HG03457 (cell line): ENCODE measurements at regions not wholly inside any gene's neighbourhood (a gene's known extent, or its start where the extent isn't known, plus 50 kb on each side); places are given as distances from the start of the nearest gene placed in this dataset.
"Not testable (repeated sequence)": the region's sequence is repeated elsewhere in the genome, so short reads cannot be mapped to it uniquely, and the experiment has no call there.

ENCODE experiments used
- ATAC-seq: cut with Tn5 transposase; IDR thresholded peaks from one replicate; pipeline ENCODE4 v1.9.1; 2021; ENCODE audit warnings: moderate number of reproducible peaks; ENCODE audit not compliant: unreplicated experiment

GRCh38 chr2:234409590-234409989 is 87.3 kb downstream of the ARL4C start:
- ATAC-seq, result no peak

- no peak for ATAC-seq
These were observed 90.8 kb downstream of the ARL4C start for GRCh38 chr2:234406085-234406484.

DNA sequence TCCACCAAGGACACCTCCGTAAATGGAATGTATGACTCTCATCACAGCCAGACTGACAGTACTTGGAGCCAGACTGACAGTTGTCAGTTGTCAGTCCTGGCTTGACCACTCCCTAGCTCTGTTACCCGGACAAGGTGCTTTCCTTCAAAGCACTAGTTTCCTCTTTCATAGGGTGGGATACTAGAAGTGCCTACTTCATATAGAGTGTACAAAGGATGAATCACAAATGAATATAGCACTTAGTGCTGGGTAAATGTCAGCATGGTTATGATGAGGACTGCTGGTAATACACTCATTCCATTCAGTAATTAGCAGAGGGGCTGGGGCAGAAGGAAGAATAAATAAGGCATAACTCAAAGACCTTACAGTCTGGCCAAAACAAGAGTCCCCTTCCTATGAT is 91.4 kb downstream of the ARL4C start:
- ATAC-seq, result no peak

DNA sequence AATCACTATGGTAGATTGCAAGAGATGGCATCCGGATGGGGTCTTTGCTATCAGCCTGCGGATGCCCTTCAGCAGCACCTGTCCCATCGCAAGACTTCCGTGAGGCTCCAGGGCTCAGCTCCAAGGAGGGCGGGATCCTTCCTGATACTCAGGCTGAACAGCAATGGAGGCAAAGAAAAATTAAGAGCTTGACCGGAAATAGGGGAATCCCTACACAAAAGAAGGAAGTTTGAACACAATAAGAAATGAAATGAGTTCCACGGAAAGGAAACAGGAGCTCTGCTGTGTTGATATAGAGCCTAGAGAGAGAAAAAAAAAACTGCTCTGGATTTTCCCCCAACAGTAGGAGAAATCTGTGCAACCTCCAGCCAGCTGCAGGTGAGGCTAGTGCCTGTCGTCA is 91.9 kb downstream of the ARL4C start:
- ATAC-seq, result no peak

DNA sequence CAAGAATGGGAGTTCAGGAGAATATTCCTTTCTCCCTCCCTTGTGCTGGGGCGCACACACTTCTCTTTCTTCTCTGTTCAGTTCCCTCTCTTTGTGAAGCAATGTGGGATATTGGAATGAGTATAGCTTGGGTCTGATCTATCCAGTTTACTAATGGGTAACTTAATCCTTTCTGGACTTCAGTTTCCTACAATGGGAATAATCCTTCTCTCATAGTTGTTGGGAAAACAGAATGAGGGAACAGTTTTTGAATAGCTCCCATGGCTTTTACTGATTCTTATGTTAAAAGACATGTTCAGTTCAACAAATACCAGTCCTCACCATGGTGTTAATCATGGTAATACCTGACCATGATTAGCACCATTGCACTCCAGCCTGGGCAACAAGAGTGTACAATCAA is 93.1 kb downstream of the ARL4C start:
- no peak for ATAC-seq

DNA sequence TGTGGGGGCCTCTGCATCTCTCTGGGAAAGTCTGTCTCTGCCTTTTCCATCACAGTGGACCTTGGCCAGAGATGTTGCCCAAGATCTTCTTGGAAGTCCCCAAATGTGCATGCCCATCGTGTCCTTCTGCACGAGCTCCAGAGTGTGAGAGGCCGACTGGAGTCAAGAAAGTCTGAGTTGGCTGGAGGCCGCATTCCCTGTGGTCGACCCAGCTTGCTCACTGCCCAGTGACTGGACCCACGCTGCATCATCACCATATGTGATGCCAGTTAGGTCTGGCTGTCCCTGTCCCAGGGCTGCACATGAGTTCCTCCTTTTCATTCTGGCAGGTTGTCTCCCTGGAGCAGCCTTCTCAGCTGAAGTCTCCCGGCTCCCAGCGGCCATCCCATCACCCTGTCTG is 93.8 kb downstream of the ARL4C start:
- no peak for ATAC-seq

DNA sequence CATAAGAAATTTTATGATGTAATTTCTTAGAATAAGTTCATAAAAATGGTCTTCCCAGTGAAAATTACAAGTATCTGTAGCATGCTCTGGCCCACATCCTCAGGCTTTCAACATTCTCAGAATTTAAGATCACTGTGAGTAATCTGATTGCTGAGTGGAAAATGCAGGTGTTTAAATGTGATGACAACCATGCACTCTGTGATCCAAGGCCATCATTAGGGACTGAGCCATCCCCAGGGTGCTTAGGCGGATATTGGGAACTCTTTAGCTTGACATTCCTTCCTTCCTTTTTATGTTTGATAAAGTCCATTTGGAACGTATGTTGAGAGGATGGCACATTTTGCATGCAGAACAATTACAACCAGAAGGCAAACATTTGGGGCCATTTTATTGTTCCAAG is 95.5 kb downstream of the ARL4C start:
- no peak for ATAC-seq

- ATAC-seq, result no peak
These were observed 97.2 kb downstream of the ARL4C start for GRCh38 chr2:234399451-234400246.

DNA sequence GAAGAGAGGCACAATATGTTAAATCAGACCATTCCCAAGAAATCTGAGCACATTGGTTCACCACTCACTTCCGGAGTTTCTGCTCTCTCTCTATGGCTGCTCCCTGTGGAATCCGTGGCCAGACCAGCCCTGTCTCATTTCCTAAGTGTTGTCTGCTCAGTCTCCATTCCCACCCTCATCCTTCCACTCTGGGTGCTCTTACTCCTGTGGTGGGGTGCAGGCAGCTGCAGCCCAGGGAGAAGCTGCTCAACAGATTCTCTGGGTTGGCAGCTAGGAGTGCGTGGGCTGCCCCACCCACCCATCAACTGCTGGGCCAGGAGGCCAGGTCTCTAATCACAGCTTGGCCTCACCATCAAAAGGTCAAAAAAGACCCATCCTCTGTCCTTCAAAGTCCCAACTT is 98.3 kb downstream of the ARL4C start:
- no peak for ATAC-seq

GRCh38 chr2:234395891-234396420 is 100.9 kb downstream of the ARL4C start:
- ATAC-seq, result no peak

- ATAC-seq, result no peak
These were observed 102.4 kb downstream of the ARL4C start for GRCh38 chr2:234394450-234394849.

DNA sequence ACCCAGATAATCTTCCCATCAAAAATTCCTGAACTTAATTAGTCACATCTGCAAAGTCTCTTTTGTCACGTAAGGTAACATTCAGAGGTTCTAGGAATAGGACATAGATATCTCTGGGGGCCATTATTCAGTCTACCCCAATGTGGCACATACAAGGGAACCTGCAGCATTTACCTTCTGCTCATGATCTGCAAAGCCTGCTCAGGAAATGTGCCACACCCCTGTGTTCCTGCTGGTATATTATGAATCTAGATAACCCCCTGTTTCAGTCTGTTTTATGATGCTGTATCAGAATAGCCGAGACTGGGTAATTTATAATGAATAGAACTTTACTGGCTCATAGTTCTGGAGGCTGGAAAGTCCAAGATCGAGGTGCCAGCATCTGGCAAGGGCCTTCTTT is 103.5 kb downstream of the ARL4C start:
- ATAC-seq, result no peak

- no peak for ATAC-seq
These were observed 104.8 kb downstream of the ARL4C start for GRCh38 chr2:234392041-234392615.

DNA sequence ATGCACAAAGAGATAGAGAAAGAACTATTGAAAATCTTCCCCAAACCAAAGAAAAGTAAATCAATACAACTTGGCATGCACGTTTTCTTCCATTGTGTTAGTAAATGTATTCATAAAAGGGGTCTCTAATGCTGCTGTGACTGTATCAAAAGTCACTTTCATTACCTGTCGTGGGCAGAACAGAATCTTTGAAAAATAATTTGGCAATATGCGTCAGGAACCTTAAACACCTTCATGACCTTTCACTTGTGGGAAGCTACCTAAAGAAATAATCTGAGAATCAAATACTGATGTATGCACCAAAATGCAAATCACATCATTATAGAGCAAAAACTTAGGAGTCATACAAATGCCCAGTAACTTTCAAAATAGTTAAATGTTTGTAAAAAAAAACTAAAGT is 105.3 kb downstream of the ARL4C start:
- ATAC-seq, result no peak

DNA sequence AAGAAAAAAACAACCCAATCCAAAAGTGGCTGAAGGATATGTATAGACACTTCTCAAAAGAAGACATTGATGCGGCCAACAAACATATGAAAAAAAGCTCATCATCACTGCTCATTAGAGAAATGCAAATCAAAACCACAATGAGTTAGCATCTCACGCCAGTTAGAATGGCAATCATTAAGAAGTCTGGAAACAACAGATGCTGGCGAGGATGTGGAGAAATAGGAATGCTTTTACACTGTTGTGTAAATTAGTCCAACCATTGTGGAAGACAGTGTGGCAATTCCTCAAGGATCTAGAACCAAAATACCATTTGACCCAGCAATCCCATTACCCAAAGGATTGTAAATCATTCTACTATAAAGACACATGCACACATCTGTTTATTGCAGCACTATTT is 107.2 kb downstream of the ARL4C start:
- ATAC-seq, result not testable (repeated sequence)

DNA sequence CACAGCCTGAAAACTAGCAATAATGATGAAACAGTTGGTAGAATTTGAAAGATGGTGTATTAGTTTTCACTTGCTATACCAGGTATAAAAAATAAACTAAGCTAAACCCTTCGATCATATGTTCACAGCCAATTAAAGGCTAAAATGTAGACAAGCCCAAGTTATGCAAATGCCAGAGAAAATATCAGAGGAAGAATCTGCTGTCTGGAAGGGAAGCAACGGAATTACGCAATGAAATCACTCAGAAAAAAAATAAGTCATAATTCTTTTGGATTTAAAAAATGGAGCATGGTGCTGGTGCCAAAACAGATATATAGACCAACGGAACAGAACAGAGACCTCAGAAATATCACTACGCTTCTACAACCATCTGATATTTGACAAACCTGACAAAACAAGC is 108.3 kb downstream of the ARL4C start:
- no peak for ATAC-seq

- ATAC-seq, result no peak
These were observed 109.9 kb downstream of the ARL4C start for GRCh38 chr2:234386971-234387370.

- no peak for ATAC-seq
These were observed 114.8 kb downstream of the ARL4C start for GRCh38 chr2:234382131-234382530.

GRCh38 chr2:234378958-234379357 is 117.9 kb downstream of the ARL4C start:
- not testable (repeated sequence) for ATAC-seq

DNA sequence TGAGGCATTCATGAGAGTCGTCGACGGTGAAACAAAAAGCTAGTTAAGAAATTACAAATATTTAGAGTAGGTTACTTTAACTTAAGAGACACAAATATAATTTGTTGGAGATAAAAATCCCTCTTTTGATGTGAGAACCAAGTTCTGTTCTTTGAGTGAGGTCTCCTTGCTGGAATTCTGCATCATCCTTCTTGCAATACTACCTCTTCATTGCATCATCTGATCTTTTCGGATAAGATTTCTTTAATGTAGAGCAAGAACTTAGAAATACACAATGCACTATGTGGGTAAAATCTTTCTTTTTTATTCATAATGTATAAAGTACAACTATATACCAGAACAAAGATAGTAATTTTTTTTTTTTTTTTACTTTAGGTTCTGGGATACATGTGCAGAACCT is 118.4 kb downstream of the ARL4C start:
- ATAC-seq, result no peak

GRCh38 chr2:234377761-234378391 is 119.0 kb downstream of the ARL4C start:
- no peak for ATAC-seq

DNA sequence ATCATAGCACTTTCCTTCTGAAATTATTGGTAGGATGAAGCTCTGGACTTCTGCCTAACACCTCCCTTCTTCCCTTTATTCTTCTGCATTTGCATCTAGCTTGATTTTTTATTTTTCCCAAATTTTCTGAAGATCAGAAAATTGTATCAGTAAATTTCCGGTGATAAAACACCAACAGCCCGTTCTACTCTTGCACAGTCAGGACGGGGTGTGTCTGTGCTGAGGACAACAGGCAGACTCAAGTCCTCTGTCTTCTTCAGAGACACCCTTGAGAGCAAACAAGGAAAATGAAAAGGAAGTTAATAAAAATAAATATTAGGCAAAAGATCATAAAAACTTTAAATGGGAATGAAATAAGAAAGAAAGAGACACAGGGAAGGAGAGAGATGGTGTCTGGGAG is 120.7 kb downstream of the ARL4C start:
- ATAC-seq, result no peak
